Lower lobe of right lung (tissue), 2 donors: ENCODE measurements at regions not wholly inside any gene's neighbourhood (a gene's known extent, or its start where the extent isn't known, plus 50 kb on each side); places are given as distances from the start of the nearest gene placed in this dataset.

Experiments
- ATAC-seq, 2 donors: fragments of 200-7000 bp; cut with Tn5 transposase; one replicate each; pipeline ENCODE4 v1.9.1; 2020 to 2022; ENCODE audit warnings: mild to moderate bottlenecking in 2 of 2, moderate library complexity in 2 of 2
- DNase-seq: peaks from one replicate; pipeline ENCODE4 v3.0.0-alpha.2; 2020
- H3K27ac ChIP-seq: fragments of 200-600 bp; one replicate; pipeline ENCODE4 v1.8.0; 2022
- H3K27me3 ChIP-seq: fragments of 200-600 bp; one replicate; pipeline ENCODE4 v1.8.0; 2022; ENCODE audit warnings: low read depth
- H3K36me3 ChIP-seq: fragments of 200-600 bp; one replicate; pipeline ENCODE4 v1.8.0; 2022; ENCODE audit warnings: mild to moderate bottlenecking
- H3K4me1 ChIP-seq: fragments of 200-600 bp; one replicate; pipeline ENCODE4 v1.8.0; 2022
- H3K4me3 ChIP-seq: fragments of 200-600 bp; one replicate; pipeline ENCODE4 v1.8.0; 2022; ENCODE audit warnings: mild to moderate bottlenecking
- H3K9me3 ChIP-seq: fragments of 200-600 bp; one replicate; pipeline ENCODE4 v1.8.0; 2022
- CTCF ChIP-seq: fragments of 200-600 bp; IDR thresholded peaks from one replicate; pipeline ENCODE4 v1.8.0; 2022; ENCODE audit warnings: antibody characterized with exemption, mild to moderate bottlenecking
- intact Hi-C: fragments of 100-400 bp; cut with DNase I; formaldehyde crosslinking; loops from one replicate; pipeline ENCODE4 v1.11.0; 2022
- donor health status: DM: no; HTN: yes; CAD: no; lungs with severe emphysema.

- no peak overlapping the region for H3K4me3 ChIP-seq
- H3K27me3 ChIP-seq: no peaks in the 10 kb centered on the region
- H3K27ac ChIP-seq: no peak overlapping the region
- intact Hi-C loops: no loop called here
- no peak for TF ChIP-seq CTCF
- no peak for DNase-seq
- no peaks in the 10 kb centered on the region for H3K9me3 ChIP-seq
- ATAC-seq: no peak
- H3K4me1 ChIP-seq: no peaks in the 10 kb centered on the region
- H3K36me3 ChIP-seq: no peaks in the 10 kb centered on the region
Measured at GRCh38 chr18:26702086-26702485, 153.7 kb upstream of the KCTD1 start.

GRCh38 chr18:26700728-26701127, 152.4 kb upstream of the KCTD1 start:
- Histone ChIP-seq H3K27ac (no peak overlapping the region), H3K36me3 (no peaks in the 10 kb centered on the region), H3K4me1 (no peaks in the 10 kb centered on the region), H3K27me3 (no peaks in the 10 kb centered on the region), H3K9me3 (no peaks in the 10 kb centered on the region), H3K4me3 (no peak overlapping the region)
- ATAC-seq (no peak), DNase-seq (no peak)
- intact Hi-C loops: no loop called here
- no peak for TF ChIP-seq CTCF

GRCh38 chr18:26700201-26700600, 151.8 kb upstream of the KCTD1 start:
- DNase-seq: no peak
- no peaks in the 10 kb centered on the region for H3K36me3 ChIP-seq
- no peaks in the 10 kb centered on the region for H3K4me1 ChIP-seq
- intact Hi-C loops: no loop called here
- no peak overlapping the region for H3K4me3 ChIP-seq
- no peak for ATAC-seq
- H3K9me3 ChIP-seq: no peaks in the 10 kb centered on the region
- no peaks in the 10 kb centered on the region for H3K27me3 ChIP-seq
- TF ChIP-seq CTCF: no peak
- no peak overlapping the region for H3K27ac ChIP-seq

- ATAC-seq: no peak
- H3K27ac ChIP-seq: no peak overlapping the region
- H3K27me3 ChIP-seq: no peaks in the 10 kb centered on the region
- no peaks in the 10 kb centered on the region for H3K4me1 ChIP-seq
- no peaks in the 10 kb centered on the region for H3K9me3 ChIP-seq
- DNase-seq: no peak
- H3K36me3 ChIP-seq: no peaks in the 10 kb centered on the region
- intact Hi-C loops: no loop called here
- no peak for TF ChIP-seq CTCF
- H3K4me3 ChIP-seq: no peak overlapping the region
Measured at GRCh38 chr18:26697186-26697884, 149.0 kb upstream of the KCTD1 start.

GRCh38 chr18:26696786-26697185, 148.4 kb upstream of the KCTD1 start:
- DNase-seq (no peak), ATAC-seq (no peak)
- no peaks in the 10 kb centered on the region for H3K4me1 ChIP-seq
- H3K4me3 ChIP-seq: no peak overlapping the region
- no peak for TF ChIP-seq CTCF
- H3K27me3 ChIP-seq: no peaks in the 10 kb centered on the region
- no peak overlapping the region for H3K27ac ChIP-seq
- H3K36me3 ChIP-seq: no peaks in the 10 kb centered on the region
- intact Hi-C loops: no loop called here
- no peaks in the 10 kb centered on the region for H3K9me3 ChIP-seq
